Liver (tissue), 8 donors: ENCODE measurements at regions not wholly inside any gene's neighbourhood (a gene's known extent, or its start where the extent isn't known, plus 50 kb on each side); places are given as distances from the start of the nearest gene placed in this dataset.

Experiments
- DNase-seq: peaks from one replicate; pipeline ENCODE4 v3.0.0-alpha.2; 2017; ENCODE audit warnings: low spot score
- H3K27ac ChIP-seq, 2 donors: one replicate each; pipeline ENCODE4 v1.7.0; 2013; ENCODE audit warnings: inconsistent platforms in 2 of 2, low read length in 2 of 2, control low read depth in 1 of 2, low read depth in 1 of 2, mild to moderate bottlenecking in 1 of 2
- H3K27me3 ChIP-seq, 4 donors: one replicate each; pipeline versions ENCODE4 v1.6.1 to v1.7.0; 2013; ENCODE audit warnings: low read length in 3 of 4, inconsistent platforms in 1 of 4, mild to moderate bottlenecking in 1 of 4, moderate library complexity in 1 of 4; ENCODE audit not compliant: control insufficient read depth in 4 of 4, insufficient read depth in 4 of 4
- H3K36me3 ChIP-seq, 4 donors: one replicate each; pipeline versions ENCODE4 v1.6.1 to v1.7.0; 2013; ENCODE audit warnings: low read length in 3 of 4, mild to moderate bottlenecking in 3 of 4, low read depth in 1 of 4, moderate library complexity in 1 of 4; ENCODE audit not compliant: control insufficient read depth in 4 of 4, insufficient read depth in 3 of 4
- H3K4me1 ChIP-seq, 4 donors: one replicate each; pipeline versions ENCODE4 v1.6.1 to v1.7.0; 2013; ENCODE audit warnings: low read length in 3 of 4, mild to moderate bottlenecking in 3 of 4, moderate library complexity in 1 of 4; ENCODE audit not compliant: control insufficient read depth in 4 of 4, insufficient read depth in 4 of 4
- H3K4me3 ChIP-seq, 3 donors: one replicate each; pipeline versions ENCODE4 v1.6.1 to v1.7.0; 2013; ENCODE audit warnings: low read length in 3 of 3, control low read depth in 1 of 3, low read depth in 1 of 3, mild to moderate bottlenecking in 1 of 3
- H3K9ac ChIP-seq, 2 donors: one replicate each; pipeline ENCODE4 v1.7.0; 2013; ENCODE audit warnings: low read length in 2 of 2, mild to moderate bottlenecking in 2 of 2, moderate library complexity in 2 of 2, control low read depth in 1 of 2, low read depth in 1 of 2
- H3K9me3 ChIP-seq, 4 donors: one replicate each; pipeline versions ENCODE4 v1.6.1 to v1.7.0; 2013; ENCODE audit warnings: low read length in 3 of 4; ENCODE audit not compliant: control insufficient read depth in 4 of 4
- FOXA1 ChIP-seq: IDR thresholded peaks from 2 replicates; pipeline ENCODE4 v1.6.1; 2016; ENCODE audit warnings: antibody characterized with exemption
- FOXA2 ChIP-seq: IDR thresholded peaks from 2 replicates; pipeline ENCODE4 v1.6.1; 2016; ENCODE audit warnings: antibody characterized with exemption
- GABPA ChIP-seq, 2 donors: IDR thresholded peaks in 1 of 2; conservative IDR thresholded peaks in 1 of 2; 2 replicates each; pipeline ENCODE4 v1.6.1; 2016; ENCODE audit warnings: antibody characterized with exemption in 2 of 2, mild to moderate bottlenecking in 1 of 2, moderate library complexity in 1 of 2
- HNF4A ChIP-seq, 2 donors: conservative IDR thresholded peaks; 2 replicates each; pipeline ENCODE4 v1.6.1; 2016; ENCODE audit warnings: antibody characterized with exemption in 2 of 2, mild to moderate bottlenecking in 2 of 2
- HNF4G ChIP-seq: IDR thresholded peaks from 2 replicates; pipeline ENCODE4 v1.6.1; 2016; ENCODE audit warnings: antibody characterized with exemption
- JUND ChIP-seq, 2 donors: IDR thresholded peaks; 2 replicates each; pipeline ENCODE4 v1.6.1; 2016; ENCODE audit warnings: antibody characterized with exemption in 2 of 2
- NR2F2 ChIP-seq: IDR thresholded peaks from 2 replicates; pipeline ENCODE4 v1.6.1; 2016; ENCODE audit warnings: antibody characterized with exemption
- RAD21 ChIP-seq, 2 donors: IDR thresholded peaks; 2 replicates each; pipeline ENCODE4 v1.6.1; 2016; ENCODE audit warnings: antibody characterized with exemption in 2 of 2, mild to moderate bottlenecking in 2 of 2
- RXRA ChIP-seq, 2 donors: IDR thresholded peaks; 2 replicates each; pipeline ENCODE4 v1.6.1; 2017 to 2018; ENCODE audit warnings: antibody characterized with exemption in 2 of 2, mild to moderate bottlenecking in 1 of 2
- SP1 ChIP-seq: IDR thresholded peaks from 2 replicates; pipeline ENCODE4 v1.6.1; 2018; ENCODE audit warnings: antibody characterized with exemption, mild to moderate bottlenecking
- TAF1 ChIP-seq: conservative IDR thresholded peaks from 2 replicates; pipeline ENCODE4 v1.6.1; 2016; ENCODE audit warnings: antibody characterized with exemption, mild to moderate bottlenecking
- WGBS: extraction: QIAGEN DNeasy Blood & Tissue Kit; methylation state at CpG from one replicate; pipeline ENCODE4 v1.1.7; 2013; 5-methylcytosine and 5-hydroxymethylcytosine counted together
- TF ChIP-seq, protein P1 (sequence below): fragments of 150-350 bp; IDR thresholded peaks from 2 replicates; pipeline ENCODE4 v1.5.1; 2017; ENCODE audit warnings: improper control_type of control experiment, low read depth, low read length; ENCODE audit not compliant: missing input control
- TF ChIP-seq, protein P2 (sequence below): IDR thresholded peaks from 2 replicates; pipeline ENCODE4 v1.6.1; 2016; ENCODE audit warnings: antibody characterized with exemption
- donor health status: healthy.
- donor health status: healthy.
- donor health status: healthy.
- donor health status: healthy.
- donor health status: healthy.

DNA sequence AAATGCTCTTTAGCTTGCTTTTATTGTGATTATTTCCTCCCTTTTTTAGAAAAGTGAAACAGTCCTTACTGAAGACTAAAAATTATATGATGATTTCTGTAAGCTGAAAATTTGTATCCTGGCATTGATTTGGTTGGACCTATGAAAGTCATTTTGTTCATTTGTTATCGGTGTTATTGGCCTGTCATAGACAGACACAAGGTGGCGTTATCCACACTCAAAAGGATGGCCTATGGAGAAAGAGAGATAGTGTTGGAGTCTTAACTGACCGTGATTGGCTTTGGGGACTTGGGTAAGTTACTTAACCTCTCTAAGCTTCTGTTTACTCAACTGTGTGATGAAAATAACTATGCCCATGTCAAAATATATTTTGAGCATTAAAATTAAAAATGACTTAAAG, 203.6 kb upstream of the CHODL start:
- Histone ChIP-seq H3K36me3 (no peaks in the 10 kb centered on the region), H3K4me1 (no peaks in the 10 kb centered on the region), H3K9me3 (no peaks in the 10 kb centered on the region), H3K4me3 (no peak overlapping the region), H3K27me3 (no peaks in the 10 kb centered on the region), H3K9ac (no peak overlapping the region), H3K27ac (no peak overlapping the region)
- TF ChIP-seq RAD21 (IDR thresholded peaks at IDR 0.05) (peak; percentile 63 to 71), SP1 (no peak), RXRA (IDR thresholded peaks at IDR 0.05) (no peak)
- TF ChIP-seq, protein P1, sequence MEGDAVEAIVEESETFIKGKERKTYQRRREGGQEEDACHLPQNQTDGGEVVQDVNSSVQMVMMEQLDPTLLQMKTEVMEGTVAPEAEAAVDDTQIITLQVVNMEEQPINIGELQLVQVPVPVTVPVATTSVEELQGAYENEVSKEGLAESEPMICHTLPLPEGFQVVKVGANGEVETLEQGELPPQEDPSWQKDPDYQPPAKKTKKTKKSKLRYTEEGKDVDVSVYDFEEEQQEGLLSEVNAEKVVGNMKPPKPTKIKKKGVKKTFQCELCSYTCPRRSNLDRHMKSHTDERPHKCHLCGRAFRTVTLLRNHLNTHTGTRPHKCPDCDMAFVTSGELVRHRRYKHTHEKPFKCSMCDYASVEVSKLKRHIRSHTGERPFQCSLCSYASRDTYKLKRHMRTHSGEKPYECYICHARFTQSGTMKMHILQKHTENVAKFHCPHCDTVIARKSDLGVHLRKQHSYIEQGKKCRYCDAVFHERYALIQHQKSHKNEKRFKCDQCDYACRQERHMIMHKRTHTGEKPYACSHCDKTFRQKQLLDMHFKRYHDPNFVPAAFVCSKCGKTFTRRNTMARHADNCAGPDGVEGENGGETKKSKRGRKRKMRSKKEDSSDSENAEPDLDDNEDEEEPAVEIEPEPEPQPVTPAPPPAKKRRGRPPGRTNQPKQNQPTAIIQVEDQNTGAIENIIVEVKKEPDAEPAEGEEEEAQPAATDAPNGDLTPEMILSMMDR = peak; percentile 23
- WGBS = 15% methylated on average over 3 of the region's 3 CpGs
- no peak for DNase-seq

GRCh38 chr21:18030248-18030647, 211.1 kb upstream of the C21orf91 start:
- 54% methylated on average over 4 of the region's 4 CpGs for WGBS

GRCh38 chr21:18026359-18026758, 207.2 kb upstream of the C21orf91 start:
- Histone ChIP-seq H3K27ac (no peak overlapping the region), H3K27me3 (peaks cover 0 to 3% (median 1%) of the 10 kb centered on the region in 4 donors), H3K9ac (no peak overlapping the region), H3K4me1 (no peaks in the 10 kb centered on the region), H3K4me3 (no peak overlapping the region), H3K9me3 (no peaks in the 10 kb centered on the region), H3K36me3 (no peaks in the 10 kb centered on the region)
- no peak for DNase-seq
- 0% methylated on average over 1 of the region's 1 CpG for WGBS
- TF ChIP-seq, protein P1 = no peak
- TF ChIP-seq, protein P2, sequence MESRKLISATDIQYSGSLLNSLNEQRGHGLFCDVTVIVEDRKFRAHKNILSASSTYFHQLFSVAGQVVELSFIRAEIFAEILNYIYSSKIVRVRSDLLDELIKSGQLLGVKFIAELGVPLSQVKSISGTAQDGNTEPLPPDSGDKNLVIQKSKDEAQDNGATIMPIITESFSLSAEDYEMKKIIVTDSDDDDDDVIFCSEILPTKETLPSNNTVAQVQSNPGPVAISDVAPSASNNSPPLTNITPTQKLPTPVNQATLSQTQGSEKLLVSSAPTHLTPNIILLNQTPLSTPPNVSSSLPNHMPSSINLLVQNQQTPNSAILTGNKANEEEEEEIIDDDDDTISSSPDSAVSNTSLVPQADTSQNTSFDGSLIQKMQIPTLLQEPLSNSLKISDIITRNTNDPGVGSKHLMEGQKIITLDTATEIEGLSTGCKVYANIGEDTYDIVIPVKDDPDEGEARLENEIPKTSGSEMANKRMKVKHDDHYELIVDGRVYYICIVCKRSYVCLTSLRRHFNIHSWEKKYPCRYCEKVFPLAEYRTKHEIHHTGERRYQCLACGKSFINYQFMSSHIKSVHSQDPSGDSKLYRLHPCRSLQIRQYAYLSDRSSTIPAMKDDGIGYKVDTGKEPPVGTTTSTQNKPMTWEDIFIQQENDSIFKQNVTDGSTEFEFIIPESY = no peak
- TF ChIP-seq HNF4G (no peak), TAF1 (no peak), RXRA (IDR thresholded peaks at IDR 0.05) (no peak), GABPA (IDR thresholded peaks at IDR 0.05 in 1 of 2, conservative IDR thresholded peaks at IDR 0.05 in 1 of 2) (no peak), JUND (IDR thresholded peaks at IDR 0.05) (no peak), RAD21 (IDR thresholded peaks at IDR 0.05) (no peak), NR2F2 (no peak), SP1 (no peak), FOXA2 (no peak), HNF4A (conservative IDR thresholded peaks at IDR 0.05) (no peak), FOXA1 (no peak)

More at GRCh38 chr21:18030248-18030647, 211.1 kb upstream of the C21orf91 start:
- Histone ChIP-seq H3K9me3 (no peaks in the 10 kb centered on the region), H3K36me3 (no peaks in the 10 kb centered on the region), H3K9ac (no peak overlapping the region), H3K4me1 (no peaks in the 10 kb centered on the region), H3K27me3 (peaks cover 0 to 3% (median 1%) of the 10 kb centered on the region in 4 donors), H3K27ac (no peak overlapping the region), H3K4me3 (no peak overlapping the region)
- no peak for DNase-seq
- TF ChIP-seq SP1 = no peak
- TF ChIP-seq TAF1 = no peak
